Hepatocyte (in vitro differentiated cells): ENCODE measurements at regions not wholly inside any gene's neighbourhood (a gene's known extent, or its start where the extent isn't known, plus 50 kb on each side); places are given as distances from the start of the nearest gene placed in this dataset.

Experiments used
- DNase-seq: peaks from one replicate; pipeline ENCODE4 v3.0.0-alpha.2; 2016; ENCODE audit warnings: low spot score
- H2AFZ ChIP-seq: fragments of 200-600 bp; sonication (generic); 2 replicates; pipeline ENCODE4 v1.6.0; 2016; ENCODE audit warnings: antibody characterized with exemption, mild to moderate bottlenecking
- H3K27ac ChIP-seq: fragments of 200-600 bp; sonication (generic); 2 replicates; pipeline ENCODE4 v1.5.1; 2016; ENCODE audit warnings: mild to moderate bottlenecking
- H3K27me3 ChIP-seq: fragments of 200-600 bp; sonication (generic); 2 replicates; pipeline ENCODE4 v1.6.1; 2016
- H3K36me3 ChIP-seq: fragments of 200-600 bp; sonication (generic); replicated peaks from 2 replicates; pipeline ENCODE4 v1.5.1; 2016; ENCODE audit warnings: low read depth; ENCODE audit not compliant: insufficient read depth
- H3K4me1 ChIP-seq: fragments of 200-600 bp; sonication (generic); 2 replicates; pipeline ENCODE4 v1.5.1; 2016; ENCODE audit warnings: mild to moderate bottlenecking, moderate library complexity; ENCODE audit not compliant: insufficient read depth
- H3K4me2 ChIP-seq: fragments of 200-600 bp; sonication (generic); 2 replicates; pipeline ENCODE4 v1.6.0; 2016
- H3K4me3 ChIP-seq: fragments of 200-600 bp; sonication (generic); 2 replicates; pipeline ENCODE4 v1.5.1; 2016; ENCODE audit warnings: mild to moderate bottlenecking
- H3K79me2 ChIP-seq: fragments of 200-600 bp; sonication (generic); 2 replicates; pipeline ENCODE4 v1.6.0; 2017; ENCODE audit warnings: mild to moderate bottlenecking
- H3K9me2 ChIP-seq: fragments of 200-600 bp; sonication (generic); replicated peaks from 2 replicates; pipeline ENCODE4 v1.6.0; 2017; ENCODE audit warnings: mild to moderate bottlenecking; ENCODE audit not compliant: insufficient read depth
- H3K9me3 ChIP-seq: fragments of 200-600 bp; sonication (generic); 2 replicates; pipeline ENCODE4 v1.5.1; 2016; ENCODE audit warnings: low read depth, mild to moderate bottlenecking
- H4K20me1 ChIP-seq: fragments of 200-600 bp; sonication (generic); 2 replicates; pipeline ENCODE4 v1.6.0; 2016; ENCODE audit warnings: mild to moderate bottlenecking; ENCODE audit not compliant: insufficient read depth, poor library complexity, severe bottlenecking
- CTCF ChIP-seq: fragments of 200-600 bp; sonication (generic); IDR thresholded peaks from 2 replicates; pipeline ENCODE4 v1.5.1; 2016; ENCODE audit warnings: antibody characterized with exemption, mild to moderate bottlenecking; ENCODE audit not compliant: poor library complexity
- EZH2 ChIP-seq: fragments of 200-600 bp; sonication (generic); IDR thresholded peaks from 2 replicates; pipeline ENCODE4 v1.6.1; 2016; ENCODE audit warnings: antibody characterized with exemption, mild to moderate bottlenecking, borderline replicate concordance
- EZH2phosphoT487 ChIP-seq: fragments of 200-600 bp; sonication (generic); IDR thresholded peaks from one replicate; pipeline ENCODE4 v1.6.1; 2018; ENCODE audit warnings: antibody characterized with exemption, mild to moderate bottlenecking, low read depth, moderate library complexity; ENCODE audit not compliant: unreplicated experiment, severe bottlenecking
- WGBS: methylation state at CpG from one replicate; pipeline ENCODE4 v1.1.6; 2016; ENCODE audit warnings: low lambda C conversion rate; ENCODE audit errors: missing lambda C conversion rate; 5-methylcytosine and 5-hydroxymethylcytosine counted together

DNA sequence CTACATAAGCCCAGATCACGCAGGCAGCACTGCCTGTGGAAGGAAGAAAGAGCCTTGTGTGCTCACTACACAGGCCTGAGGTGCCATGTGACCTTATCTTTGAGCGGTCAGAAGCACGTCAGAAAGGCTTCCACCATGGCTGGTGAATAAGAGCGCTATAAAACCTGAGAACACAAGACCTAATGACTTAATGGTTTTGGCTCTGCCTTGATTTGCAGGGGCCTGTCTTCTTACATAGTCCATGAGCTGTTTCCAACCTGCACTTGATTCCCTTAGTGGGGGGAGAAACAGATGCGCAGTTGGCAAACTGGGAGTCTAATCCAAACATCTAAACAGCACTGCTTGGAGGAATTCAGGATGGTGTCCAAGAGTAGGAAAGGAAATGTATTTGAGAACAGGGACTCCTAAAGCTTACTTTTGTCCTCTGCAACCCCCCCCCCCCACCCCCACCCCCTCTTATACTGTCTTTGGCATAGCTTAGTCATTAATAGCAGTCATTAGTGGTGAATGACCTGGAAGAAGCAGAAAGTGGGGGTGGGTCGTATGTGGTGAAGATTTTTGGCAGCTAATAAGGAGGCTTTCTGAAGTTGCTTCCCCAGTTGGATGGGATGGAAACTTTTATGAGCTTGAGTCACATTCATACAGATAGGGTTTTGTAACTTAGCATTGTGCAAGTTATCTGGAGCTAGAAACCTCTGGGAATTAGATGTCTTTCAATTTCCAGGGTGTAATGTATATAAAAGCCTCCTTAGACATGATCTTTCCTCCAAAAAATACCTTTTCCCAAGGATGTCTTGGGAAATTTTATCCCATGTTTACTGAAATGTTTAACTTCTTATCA lies 454.1 kb downstream of the MEIS1 start:
- no peak for TF ChIP-seq EZH2
- no peak for TF ChIP-seq CTCF
- TF ChIP-seq EZH2phosphoT487, result no peak
- Histone ChIP-seq H4K20me1 (no peaks in the 10 kb centered on the region), H3K36me3 (no peaks in the 10 kb centered on the region), H3K4me1 (peaks cover 5% of the 10 kb centered on the region), H2AFZ (no peak overlapping the region), H3K27me3 (no peaks in the 10 kb centered on the region), H3K4me2 (peak overlapping the region; percentile 5), H3K9me3 (no peaks in the 10 kb centered on the region), H3K27ac (peak overlapping the region; percentile 78), H3K4me3 (no peak overlapping the region), H3K79me2 (no peaks in the 10 kb centered on the region), H3K9me2 (no peaks in the 10 kb centered on the region)
- DNase-seq, result peak; percentile 73
- WGBS, result 56% methylated on average over 6 of the region's 6 CpGs

GRCh38 chr2:66889632-66889882 lies 454.6 kb downstream of the MEIS1 start:
- Histone ChIP-seq H3K9me2 (no peaks in the 10 kb centered on the region), H3K9me3 (no peaks in the 10 kb centered on the region), H4K20me1 (no peaks in the 10 kb centered on the region), H3K4me3 (no peak overlapping the region), H3K4me2 (peak overlapping the region; percentile 5), H3K27me3 (no peaks in the 10 kb centered on the region), H3K4me1 (peaks cover 5% of the 10 kb centered on the region), H3K27ac (peak overlapping the region; percentile 78), H2AFZ (no peak overlapping the region), H3K36me3 (no peaks in the 10 kb centered on the region), H3K79me2 (no peaks in the 10 kb centered on the region)
- TF ChIP-seq CTCF (no peak), EZH2 (no peak), EZH2phosphoT487 (no peak)
- DNase-seq, result no peak
- WGBS, result 44% methylated on average over 2 of the region's 2 CpGs

DNA sequence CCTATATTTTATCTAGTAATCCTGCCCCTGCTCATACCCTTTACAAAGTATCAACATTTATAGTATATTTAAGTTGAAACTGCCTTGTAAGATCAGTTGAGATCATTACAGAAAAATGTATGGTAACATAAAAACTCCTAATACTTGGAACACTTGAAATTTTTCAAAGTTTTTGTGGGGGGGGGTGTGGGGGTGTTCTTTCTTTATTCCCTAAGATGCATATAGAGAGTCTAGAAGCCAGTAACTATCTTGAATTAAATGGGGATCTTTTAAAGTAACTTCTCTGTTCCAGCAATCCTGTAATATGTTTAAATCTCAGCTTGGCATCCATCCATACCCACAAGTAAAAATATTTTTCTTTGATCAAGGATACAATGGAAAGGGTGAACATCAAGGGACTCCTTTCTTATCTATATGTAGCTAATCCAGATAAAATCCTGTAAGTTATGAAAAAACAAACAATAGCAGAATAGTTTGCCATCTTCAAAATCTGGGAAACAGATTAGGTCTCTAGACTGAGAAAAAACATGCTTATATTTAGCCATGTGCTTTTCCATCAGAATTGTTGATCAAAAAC lies 455.3 kb downstream of the MEIS1 start:
- TF ChIP-seq EZH2 (no peak), CTCF (no peak), EZH2phosphoT487 (no peak)
- no peak overlapping the region for H3K4me3 ChIP-seq
- H3K4me1 ChIP-seq, result peaks cover 5% of the 10 kb centered on the region
- H2AFZ ChIP-seq, result no peak overlapping the region
- H3K9me3 ChIP-seq, result no peaks in the 10 kb centered on the region
- no peaks in the 10 kb centered on the region for H3K36me3 ChIP-seq
- H3K27ac ChIP-seq, result peak overlapping the region; percentile 78
- H4K20me1 ChIP-seq, result no peaks in the 10 kb centered on the region
- H3K79me2 ChIP-seq, result no peaks in the 10 kb centered on the region
- H3K9me2 ChIP-seq, result no peaks in the 10 kb centered on the region
- H3K27me3 ChIP-seq, result no peaks in the 10 kb centered on the region
- DNase-seq, result no peak
- no peak overlapping the region for H3K4me2 ChIP-seq
